Stimulated activated CD4-positive, alpha-beta T cell treated with anti-CD3 and anti-CD28 coated beads, Interleukin-15, amount 100 ng/mL, for 24 hours (primary cell): ENCODE measurements at regions not wholly inside any gene's neighbourhood (a gene's known extent, or its start where the extent isn't known, plus 50 kb on each side); places are given as distances from the start of the nearest gene placed in this dataset.
"Not testable (repeated sequence)": the region's sequence is repeated elsewhere in the genome, so short reads cannot be mapped to it uniquely, and the experiment has no call there.

Experiments
- DNase-seq: peaks from one replicate; pipeline ENCODE4 v3.0.0-alpha.2; 2020

DNA sequence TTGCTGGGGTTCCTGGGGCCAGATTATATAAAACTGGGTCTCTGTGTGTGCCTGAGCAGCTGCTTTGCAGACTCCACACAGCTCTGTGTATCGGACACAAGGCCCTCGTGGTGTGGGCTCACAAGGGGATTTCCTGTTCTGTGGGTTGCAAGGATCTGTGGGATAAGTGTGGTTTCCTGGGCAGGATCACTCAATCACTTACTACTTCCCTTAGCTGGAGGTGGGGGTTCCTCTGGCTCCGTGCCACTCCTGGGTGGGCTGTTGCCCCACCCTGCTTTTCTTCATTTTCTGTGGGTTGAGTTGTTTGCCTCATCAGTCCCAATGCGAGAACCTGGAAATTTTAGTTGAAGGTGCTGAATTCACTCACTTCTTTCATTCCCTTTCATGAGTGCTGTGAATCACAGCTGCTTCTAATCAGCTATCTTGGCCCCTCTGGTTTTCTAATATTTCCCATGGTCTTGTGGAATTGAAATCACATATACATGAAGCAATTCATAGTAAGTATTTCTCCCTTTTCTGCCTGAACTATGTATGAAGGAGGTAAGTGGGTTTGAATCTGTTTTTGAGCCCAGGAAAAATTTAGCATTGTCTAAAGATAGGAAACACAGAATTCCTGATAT is 196.3 kb downstream of the DCDC2C start:
- no peak for DNase-seq

DNA sequence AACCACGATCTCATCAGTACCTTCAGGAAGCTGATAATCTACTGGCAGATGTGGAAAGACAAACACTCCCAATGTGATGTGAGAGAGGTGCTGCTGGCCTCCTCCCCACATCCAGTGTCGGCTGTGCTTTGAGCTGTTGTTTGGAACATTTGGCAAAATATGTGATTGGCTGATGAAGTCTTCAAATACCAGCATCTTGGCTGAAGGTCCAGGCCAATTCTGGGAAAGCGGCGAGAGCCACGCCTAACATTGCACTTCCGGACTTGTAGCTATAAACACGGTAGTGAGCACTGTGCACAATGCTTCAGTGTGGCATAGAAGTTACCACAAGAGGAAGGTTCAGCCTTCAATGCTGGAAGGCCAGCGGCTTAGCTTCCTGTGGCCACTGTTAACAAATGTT is 198.8 kb downstream of the DCDC2C start:
- DNase-seq = no peak

DNA sequence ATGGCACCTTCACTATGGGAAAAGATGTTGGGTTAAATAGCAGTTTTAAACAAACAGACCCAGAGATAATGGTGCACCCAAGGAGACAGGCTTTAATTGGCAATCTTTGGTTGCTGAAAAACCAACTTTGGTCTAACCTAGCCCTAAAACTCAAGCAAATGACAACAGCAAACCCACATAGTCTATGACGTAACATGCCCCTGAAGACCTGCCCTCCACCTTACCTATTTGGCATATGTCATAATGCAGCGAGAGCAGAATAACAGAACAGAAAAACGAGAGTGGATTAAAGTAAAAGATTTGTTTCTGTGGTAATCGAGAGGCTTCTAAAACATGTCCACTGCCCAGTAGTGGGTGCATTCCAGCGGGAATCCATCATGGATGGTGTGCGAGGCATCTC is 200.7 kb downstream of the DCDC2C start:
- no peak for DNase-seq

DNA sequence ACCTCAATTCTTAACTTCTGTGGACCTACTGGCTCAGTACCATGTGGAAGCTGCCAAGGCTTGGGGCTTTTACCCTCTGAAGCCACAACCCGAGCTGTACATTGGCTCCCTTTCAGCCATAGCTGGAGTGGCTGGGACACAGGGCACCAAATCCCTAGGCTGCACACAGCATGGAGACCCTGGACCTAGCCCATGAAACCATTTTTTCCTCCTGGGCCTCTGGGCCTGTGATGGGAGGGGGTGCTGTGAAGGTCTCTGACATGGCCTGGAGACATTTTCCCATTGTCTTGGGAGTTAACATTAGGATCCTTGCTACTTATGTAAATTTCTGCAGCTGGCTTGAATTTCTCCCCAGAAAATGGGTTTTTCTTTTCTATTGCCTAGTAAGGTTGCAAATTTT is 205.1 kb downstream of the DCDC2C start:
- not testable (repeated sequence) for DNase-seq

DNA sequence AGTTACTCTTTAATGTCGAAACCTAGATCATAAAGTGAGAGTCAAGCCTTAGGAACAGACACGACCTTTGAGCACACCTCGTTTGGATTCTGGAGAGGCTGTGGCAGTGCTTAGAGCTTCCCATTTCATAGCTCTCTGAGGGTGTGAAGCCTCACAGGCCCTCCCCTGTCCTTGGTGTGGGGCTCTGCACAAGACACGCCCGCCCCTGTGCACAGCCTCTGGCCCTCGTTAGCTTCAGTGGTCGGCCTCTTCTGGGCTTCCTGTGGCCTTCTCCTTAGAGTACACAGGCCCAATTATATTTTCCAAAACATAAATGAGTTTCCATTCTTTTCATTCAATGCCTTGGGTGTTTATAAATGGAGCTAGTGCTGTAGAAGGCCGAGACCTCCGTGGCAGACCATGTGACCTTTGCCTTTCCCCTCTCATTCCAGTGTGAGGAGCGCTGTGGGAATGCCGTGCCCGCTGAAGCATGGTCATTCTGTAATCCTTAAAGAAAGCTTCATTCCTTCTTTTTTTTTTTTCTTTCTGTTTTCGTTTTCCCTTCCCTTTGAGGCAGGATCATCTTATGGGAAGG is 208.6 kb downstream of the DCDC2C start:
- no peak for DNase-seq

DNA sequence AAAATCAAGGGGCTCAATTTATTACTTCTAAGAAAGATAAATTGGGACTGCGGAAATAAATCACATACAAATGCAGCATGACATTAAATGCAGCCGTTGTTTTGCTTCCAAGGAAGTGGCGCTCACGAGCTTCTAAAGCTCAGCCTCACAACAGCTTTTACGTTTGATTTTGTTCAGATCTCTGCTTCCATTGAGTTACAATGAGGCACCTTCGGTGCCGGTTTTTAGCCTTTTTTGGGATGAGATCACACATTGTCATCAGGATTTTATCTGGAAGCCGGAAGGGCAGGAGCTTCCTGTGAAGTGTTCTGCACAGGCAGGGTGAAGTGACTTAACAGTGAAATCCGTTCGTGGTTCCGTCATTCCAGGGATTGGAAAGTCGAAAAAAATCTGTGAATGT is 209.8 kb downstream of the DCDC2C start:
- no peak for DNase-seq

DNA sequence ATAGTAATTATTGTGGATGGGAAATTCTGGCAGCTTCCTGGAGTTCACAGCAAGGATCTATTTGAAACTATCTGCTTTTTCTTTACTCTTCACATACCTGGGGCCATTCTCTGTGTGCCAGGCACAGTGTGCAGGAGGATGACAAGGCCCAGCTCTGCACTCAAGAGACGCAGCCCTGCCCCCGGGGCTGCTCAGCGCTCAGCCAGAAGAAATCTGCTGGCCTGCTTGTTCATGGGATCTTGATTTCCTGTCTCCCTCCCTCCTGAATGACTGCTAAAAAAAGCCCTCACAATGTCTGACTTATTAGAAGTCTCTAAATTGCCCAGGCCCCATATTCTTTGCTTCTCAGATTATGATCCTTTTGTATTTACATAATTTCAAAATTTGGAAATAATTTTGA is 210.9 kb downstream of the DCDC2C start:
- DNase-seq = no peak

DNA sequence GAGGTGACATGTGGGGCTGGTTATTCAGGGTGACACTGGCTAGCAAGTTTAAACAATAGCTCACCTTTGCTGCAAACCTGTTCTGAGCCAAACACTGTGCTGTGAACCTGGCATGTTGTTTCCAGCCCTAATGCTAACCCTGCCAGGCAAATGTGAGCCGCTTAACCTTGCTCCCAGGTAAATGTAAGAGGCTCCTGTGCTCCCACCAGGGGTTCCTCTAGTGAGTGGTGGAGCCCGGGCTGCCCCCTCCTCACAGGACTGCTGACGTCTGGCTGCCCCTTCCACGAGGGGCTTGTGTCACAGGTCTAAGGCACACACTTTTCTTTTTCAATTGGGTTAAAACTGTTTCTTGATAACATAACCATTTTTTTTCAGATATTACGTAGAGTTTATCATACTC is 223.7 kb downstream of the DCDC2C start:
- DNase-seq = no peak

DNA sequence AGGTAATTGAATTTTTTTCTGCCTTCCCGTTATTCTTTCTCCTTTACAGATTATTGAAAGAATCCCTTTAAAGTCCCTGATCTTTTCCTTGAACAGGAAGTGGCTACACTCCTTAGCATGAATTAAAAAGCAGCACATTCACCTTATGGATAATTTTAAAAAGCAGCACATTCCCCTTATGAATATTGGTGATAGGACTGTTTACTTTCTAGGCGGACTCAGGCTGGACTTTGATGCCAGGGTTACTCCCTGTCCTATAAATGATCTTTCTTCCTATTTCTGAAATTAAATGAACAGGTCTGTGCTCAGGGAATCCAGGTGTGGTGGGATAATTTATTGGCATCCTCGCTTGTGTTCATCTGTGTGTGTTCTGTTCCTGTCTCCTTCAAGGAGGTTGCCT is 226.0 kb downstream of the DCDC2C start:
- no peak for DNase-seq

DNA sequence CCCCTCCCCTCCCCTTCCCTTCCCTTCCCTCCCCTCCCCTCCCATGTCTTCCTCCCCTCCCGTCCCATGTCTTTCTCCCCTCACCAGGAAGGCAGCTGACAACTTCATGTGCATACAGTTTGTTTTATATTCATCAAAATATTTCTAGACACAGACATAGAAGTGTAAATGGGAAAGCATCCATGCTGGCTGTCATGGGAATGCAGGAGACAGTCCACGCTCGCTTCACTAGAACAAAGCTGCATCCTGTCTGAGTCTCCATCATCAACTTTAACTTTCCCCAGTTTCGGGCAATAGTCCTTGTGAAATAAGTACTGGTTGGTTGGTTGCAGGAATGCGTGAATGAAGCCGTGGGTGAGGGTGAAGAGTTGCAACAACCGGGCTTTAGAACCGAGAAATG is 226.9 kb downstream of the DCDC2C start:
- no peak for DNase-seq

DNA sequence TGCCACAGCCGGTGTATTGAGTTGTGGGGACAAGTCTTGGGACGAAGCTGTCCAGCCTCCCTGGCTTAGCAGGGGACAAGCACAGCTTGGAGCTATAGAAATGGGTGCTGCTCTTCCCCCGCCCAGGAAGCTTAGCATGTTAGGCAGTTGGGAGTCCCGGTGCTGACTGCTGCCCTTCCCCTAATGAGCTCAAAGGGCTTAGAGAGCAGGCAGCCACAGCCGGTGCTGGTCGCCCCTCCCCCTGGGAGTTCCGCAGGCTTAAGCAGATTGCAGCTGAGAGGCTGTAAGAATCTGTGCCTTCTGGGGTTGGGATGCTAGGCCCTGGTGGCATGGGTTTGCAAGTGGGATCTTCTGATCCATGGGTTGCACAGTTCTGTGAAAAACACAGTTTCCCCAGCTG is 237.3 kb downstream of the DCDC2C start:
- DNase-seq = no peak

DNA sequence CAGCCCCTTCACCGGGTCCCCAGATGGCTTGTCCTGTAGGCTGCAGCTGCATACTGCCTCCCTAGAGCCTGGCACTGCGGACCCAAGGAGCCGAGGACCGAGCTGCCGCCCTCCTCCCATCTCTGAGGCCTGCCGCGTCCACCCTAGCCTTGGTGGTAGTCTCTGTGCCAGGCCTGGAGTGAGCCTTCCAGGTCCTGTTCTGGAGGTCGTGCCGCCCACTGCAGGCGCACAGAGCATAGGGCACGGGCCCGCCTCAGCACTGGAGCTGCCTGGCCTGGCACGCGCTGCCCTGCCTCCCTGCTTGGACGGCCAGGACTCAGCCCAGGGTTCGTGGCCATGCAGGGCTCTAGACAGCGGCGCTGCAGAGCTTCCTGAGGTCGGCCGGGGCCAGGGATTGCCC is 239.5 kb downstream of the DCDC2C start:
- no peak for DNase-seq

DNA sequence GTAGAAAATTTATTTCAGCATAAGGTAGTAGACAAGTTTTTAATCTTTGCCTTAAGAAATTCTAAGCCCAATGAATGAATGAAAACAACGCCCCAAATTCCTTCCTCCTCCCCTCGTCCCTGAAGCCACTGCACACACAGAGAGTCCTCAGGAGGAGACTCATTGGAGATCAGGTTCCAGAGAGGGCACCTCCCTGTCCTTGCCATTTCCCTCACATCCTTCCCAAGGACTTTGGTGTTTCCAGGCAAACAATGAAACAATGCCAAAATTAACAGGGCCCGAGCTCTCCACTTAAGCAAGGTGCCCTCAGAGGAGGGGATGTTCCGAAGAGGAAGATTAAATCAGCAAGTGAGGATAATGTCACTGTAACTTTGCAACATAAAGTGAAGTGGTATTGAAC is 240.7 kb downstream of the DCDC2C start:
- no peak for DNase-seq

DNA sequence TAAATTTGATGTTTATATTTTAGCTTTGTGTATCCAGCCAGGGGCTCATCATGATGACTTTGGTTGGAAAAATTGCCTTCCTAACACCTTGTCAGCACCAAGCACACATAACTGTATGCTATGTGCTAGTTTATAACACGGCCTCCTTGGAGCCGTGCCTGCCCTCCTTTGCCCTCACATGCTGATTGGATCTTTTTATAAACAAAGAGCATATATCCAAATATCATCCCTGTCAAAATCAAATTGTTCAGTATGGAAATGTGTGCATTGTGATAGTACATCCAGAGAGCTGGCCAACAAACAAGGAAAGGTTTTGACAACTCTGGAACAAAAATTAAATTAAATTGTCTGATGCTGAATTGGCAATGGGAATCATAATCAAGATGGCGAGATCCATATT is 241.5 kb downstream of the DCDC2C start:
- no peak for DNase-seq

DNA sequence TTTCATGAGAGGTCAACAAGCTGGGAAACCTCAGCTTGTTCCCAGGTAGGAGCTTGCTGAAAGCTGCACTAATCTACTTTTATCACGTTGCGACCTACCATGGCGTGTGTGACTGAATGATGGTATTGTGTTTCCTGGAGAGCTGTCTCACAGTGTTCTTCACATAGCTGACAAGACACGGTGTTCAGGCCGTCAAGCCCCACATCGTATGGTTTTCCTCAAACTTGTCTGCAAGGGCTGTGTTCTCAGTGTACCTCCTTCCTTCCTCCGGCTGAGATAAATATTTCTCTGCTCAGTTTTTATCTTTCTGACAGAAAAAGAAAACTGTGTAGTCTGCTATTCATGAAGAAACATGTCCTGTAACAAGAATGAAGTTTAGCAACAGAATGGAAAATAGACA is 244.8 kb downstream of the DCDC2C start:
- no peak for DNase-seq

DNA sequence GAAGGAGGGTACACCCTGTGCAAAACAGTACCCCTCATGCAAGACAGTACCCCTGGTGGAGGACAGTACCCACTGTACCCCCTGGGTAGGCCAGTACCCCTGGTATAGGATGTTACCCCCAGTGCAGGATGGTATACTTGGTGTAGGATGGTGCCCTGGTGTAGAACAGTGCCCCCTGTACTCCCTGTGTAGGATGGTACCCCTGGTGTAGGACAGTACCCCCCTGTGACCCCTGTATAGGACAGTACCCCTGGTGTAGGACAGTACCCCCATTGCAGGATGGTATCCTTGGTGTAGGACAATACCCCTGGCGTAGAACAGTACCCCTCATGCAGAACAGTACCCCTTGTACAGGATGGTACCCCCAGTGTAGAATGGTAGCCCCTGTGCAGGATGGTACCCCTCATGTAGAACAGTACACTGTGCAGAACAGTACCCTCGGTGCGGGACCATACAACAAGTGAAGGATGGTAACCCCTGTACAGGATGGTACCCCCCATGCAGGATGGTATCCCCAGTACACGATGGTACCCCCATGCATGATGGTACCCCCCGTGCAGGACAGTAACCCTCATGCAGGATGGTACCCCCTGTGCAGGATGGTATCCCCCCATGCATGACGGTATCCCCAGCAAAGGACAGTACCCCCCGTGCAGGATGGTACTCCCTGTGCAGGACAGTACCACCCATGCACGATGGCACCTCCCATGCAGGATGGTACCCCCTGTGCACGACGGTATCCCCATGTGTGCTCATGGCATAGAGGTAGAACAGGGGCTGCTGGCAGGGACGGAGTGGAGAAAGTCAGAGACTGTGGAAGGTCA is 248.0 kb downstream of the DCDC2C start:
- DNase-seq = no peak

DNA sequence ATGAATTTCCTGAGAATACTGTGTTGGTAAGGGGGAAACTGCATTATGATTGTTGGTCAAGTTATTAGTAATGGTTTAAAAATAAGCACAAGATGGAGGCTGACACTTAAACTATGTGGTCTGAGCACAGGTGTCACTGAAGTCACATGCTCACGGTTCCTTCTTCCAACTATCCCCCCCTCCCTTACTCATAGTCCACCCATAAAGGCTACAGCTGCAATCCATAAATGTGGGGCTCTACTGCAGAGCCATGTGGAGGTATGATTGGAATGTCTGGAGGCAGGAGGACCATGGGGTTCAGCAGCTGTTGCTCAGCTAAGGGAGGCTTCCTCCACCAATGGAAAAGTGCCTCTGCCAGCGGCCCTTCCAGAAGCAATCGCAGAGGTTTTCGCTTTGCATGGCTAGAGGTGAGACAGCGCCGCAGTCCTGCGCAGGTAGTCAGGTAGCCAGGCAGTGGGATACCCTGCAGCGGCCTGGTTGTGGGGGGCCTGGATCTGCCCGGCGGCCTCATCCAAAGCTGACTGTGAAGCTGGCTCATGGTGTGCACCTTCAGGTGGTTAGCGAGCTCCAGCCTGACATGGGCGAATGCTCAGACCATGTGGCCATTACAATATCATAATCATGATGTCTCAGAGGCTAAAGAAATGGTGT is 249.6 kb downstream of the DCDC2C start:
- DNase-seq = no peak

DNA sequence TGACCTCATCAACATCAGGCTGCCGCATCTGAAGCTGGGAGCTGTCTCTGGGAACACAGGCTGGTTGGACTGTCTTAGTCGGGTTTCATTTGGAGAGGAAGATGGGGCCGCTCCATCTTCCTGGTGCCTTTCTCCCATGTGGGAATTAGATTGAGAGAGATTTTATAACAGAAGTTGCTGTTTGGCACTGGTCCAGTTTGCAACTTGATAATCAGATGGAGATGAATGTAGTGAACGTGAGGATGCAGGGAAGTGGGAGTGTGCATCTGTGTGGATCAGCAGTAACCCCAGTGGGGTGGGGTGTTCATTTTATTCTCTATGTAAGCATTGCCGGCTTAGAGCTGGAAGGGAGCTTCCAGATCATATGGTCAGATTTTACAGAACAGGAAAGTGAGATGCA is 250.9 kb downstream of the DCDC2C start:
- no peak for DNase-seq

DNA sequence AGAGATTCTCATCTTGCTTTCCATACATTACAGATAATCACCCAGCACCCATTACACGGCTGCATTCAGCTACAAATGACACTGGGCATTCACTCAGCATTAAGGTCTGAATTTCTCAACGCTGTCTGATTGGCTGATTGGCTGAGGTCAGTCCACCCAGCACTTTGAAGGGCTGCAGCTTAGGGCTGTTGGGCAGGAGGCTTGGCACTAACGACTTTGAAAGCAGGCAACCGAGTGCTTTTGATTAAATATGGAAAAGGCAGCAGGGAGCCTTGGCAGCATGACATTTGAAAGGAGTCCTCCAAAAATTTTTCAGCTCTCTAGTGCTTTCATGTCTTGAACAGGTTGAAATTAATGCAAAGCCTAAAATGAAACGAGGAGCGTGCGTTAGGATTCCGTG is 253.0 kb downstream of the DCDC2C start:
- DNase-seq = no peak

DNA sequence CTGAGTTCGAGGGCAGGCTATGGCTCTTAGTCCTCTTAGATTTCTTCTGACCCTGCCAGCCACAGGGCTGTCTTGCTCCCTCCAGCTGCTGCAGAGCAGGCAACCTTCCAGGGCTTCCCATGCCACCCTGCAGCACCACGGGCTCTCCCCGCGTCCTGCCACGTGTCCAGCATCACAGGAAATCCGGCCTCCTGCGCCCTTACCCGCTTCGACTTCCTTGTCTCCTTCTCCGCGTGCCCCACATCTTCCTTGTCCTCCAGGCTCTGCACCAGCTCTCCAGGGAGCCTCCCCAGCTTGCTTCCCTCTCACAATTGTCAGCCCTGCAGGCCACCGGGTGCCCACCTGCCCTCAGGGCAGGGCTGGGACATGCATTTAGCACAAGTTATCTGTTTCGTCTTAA is 253.5 kb downstream of the DCDC2C start:
- DNase-seq = no peak

DNA sequence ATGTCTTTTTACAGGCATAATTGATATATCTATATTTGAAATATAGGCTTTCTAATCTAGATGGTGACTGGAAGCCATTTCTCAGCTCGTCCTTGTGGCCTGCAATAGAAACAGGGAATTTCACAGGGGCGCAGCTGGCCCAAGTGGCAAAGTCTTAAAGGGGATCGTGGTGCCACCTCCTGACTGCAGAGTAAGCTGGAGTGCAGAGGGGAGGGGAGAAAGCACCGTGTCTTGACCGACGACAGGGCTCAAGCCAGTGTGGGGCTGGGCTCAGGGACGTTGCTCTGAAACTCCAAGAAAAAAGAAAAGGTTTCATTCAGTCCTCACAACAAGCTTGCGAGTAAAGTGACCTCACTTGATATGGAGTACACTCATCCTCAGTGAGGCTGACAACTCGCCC is 255.1 kb downstream of the DCDC2C start:
- no peak for DNase-seq

DNA sequence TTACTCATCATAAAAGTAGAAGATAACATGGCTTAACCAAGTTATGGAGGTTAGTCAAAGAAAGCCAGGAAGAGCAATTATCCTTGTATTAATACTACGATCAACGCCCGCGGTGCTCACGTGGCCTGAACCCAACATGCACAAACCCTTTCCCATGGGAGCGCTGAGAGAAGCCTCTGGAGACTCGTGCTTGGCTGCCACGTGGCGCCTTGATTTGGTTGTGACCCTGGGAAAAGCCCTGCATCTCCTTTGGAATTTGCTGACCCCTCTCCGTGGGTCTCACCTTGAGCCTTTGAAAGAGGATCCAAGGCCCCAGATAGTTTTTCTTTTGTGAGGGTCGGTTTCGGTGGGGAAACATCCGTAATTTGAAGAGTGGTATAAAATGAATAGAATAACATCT is 255.6 kb downstream of the DCDC2C start:
- DNase-seq = no peak

DNA sequence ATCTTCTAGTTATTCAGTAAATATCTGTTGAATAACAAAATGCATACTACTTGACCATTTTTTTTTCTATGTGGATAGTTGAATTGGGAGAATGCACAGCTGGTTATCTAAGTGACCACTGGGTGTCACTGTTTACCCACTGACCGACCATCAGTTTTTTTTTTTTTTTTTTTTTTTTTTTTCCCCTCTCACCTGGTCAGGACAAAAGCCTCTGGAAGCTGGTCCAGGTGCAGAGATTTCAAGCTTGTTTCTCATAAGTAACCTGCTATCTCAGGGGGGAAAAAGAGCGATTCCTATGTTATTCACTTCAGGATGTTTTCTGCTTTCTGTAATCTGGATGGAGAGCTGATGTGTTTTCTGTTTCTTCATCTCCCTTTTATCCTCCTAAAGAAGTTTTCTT is 256.0 kb downstream of the DCDC2C start:
- DNase-seq = no peak

DNA sequence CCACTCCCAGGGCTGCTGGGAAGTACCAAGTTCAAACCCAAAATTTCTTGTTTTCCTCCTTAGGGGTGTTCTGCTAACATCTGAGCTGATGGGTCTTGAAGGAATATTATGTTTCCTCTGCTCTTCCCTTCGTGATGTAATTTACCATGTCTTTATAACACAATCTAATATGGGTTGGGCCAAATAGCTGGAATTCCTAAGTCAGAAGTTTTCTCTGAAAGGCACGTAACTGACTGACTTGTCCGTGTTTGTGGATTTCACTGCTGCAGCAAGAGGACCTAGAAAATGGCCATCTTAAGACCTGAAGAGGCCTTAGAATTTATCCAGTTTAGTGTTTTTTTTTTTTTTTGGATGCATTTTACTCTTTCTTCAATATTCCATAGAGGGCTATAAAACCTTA is 256.7 kb downstream of the DCDC2C start:
- DNase-seq = no peak
